MM.1S (cell line): ENCODE measurements at regions not wholly inside any gene's neighbourhood (a gene's known extent, or its start where the extent isn't known, plus 50 kb on each side); places are given as distances from the start of the nearest gene placed in this dataset.

Experiments
- CTCF ChIP-seq: fragments of 300-600 bp; sonication (generic); IDR thresholded peaks from 2 replicates; pipeline ENCODE4 v1.5.1; 2016; ENCODE audit warnings: antibody characterized with exemption, low read length, mixed read lengths
- EZH2 ChIP-seq: fragments of 300-600 bp; sonication (generic); optimal IDR thresholded peaks from 2 replicates; pipeline ENCODE3; 2017; ENCODE audit warnings: low read depth, mild to moderate bottlenecking, antibody characterized with exemption, low read length, mixed read lengths

GRCh38 chr2:138853296-138853695 lies 73.1 kb upstream of the NXPH2 start:
- TF ChIP-seq EZH2 (no peak), CTCF (no peak)
